ENCODE measurements at regions not wholly inside any gene's neighbourhood (a gene's known extent, or its start where the extent isn't known, plus 50 kb on each side); places are given as distances from the start of the nearest gene placed in this dataset.

- H3K4me3 ChIP-seq (ENCODE audit: low read length): no peak overlapping the region
- H2AFZ ChIP-seq (ENCODE audit: low read depth, low read length): no peak overlapping the region
- no peak overlapping the region for H3K4me2 ChIP-seq (ENCODE audit: low read length)
- no peak overlapping the region for H3K9ac ChIP-seq (ENCODE audit: low read length)
- peaks cover 4% of the 10 kb centered on the region for H3K9me3 ChIP-seq (ENCODE audit: low read length)
- TF ChIP-seq MXI1 (conservative IDR thresholded peaks at IDR 0.05; ENCODE audit: poor library complexity, severe bottlenecking) (no peak), RAD21 (conservative IDR thresholded peaks at IDR 0.05) (no peak), CTCF (IDR thresholded peaks at IDR 0.05; ENCODE audit: poor library complexity, severe bottlenecking) (no peak), EP300 (conservative IDR thresholded peaks at IDR 0.05; ENCODE audit: poor library complexity, severe bottlenecking) (no peak)
- H3K27me3 ChIP-seq (ENCODE audit: insufficient read depth, low read depth, low read length): no peaks in the 10 kb centered on the region
- H3F3A ChIP-seq (ENCODE audit: insufficient read depth, low read length, poor library complexity, severe bottlenecking): no peaks in the 10 kb centered on the region
- H3K36me3 ChIP-seq (ENCODE audit: insufficient read depth, low read length): no peaks in the 10 kb centered on the region
- no peaks in the 10 kb centered on the region for H3K9me2 ChIP-seq (ENCODE audit: insufficient read depth, low read length)
- no peaks in the 10 kb centered on the region for H3K79me2 ChIP-seq (replicated peaks; ENCODE audit: insufficient read depth, low read length)
- H4K20me1 ChIP-seq (ENCODE audit: insufficient read depth): no peaks in the 10 kb centered on the region
- H3K27ac ChIP-seq (ENCODE audit: low read length): no peak overlapping the region
These were observed 169.7 kb upstream of the APCDD1 start for GRCh38 chr18:10284540-10285282.

- H3K9me2 ChIP-seq (ENCODE audit: insufficient read depth, low read length): no peaks in the 10 kb centered on the region
These were observed 169.2 kb upstream of the APCDD1 start for GRCh38 chr18:10285283-10285640.

More at GRCh38 chr18:10285283-10285640, 169.2 kb upstream of the APCDD1 start:
- Histone ChIP-seq H3K27ac (ENCODE audit: low read length) (no peak overlapping the region), H3K4me3 (ENCODE audit: low read length) (no peak overlapping the region), H3F3A (ENCODE audit: insufficient read depth, low read length, poor library complexity, severe bottlenecking) (no peaks in the 10 kb centered on the region), H3K36me3 (ENCODE audit: insufficient read depth, low read length) (no peaks in the 10 kb centered on the region), H3K9me3 (ENCODE audit: low read length) (peaks cover 4% of the 10 kb centered on the region), H3K4me2 (ENCODE audit: low read length) (no peak overlapping the region), H2AFZ (ENCODE audit: low read depth, low read length) (no peak overlapping the region), H4K20me1 (ENCODE audit: insufficient read depth) (no peaks in the 10 kb centered on the region), H3K79me2 (replicated peaks; ENCODE audit: insufficient read depth, low read length) (no peaks in the 10 kb centered on the region), H3K9ac (ENCODE audit: low read length) (no peak overlapping the region), H3K27me3 (ENCODE audit: insufficient read depth, low read depth, low read length) (no peaks in the 10 kb centered on the region)
- TF ChIP-seq TAF1 (IDR thresholded peaks at IDR 0.05; ENCODE audit: low read depth): no peak
- no peak for TF ChIP-seq CTCF (IDR thresholded peaks at IDR 0.05; ENCODE audit: poor library complexity, severe bottlenecking)
- TF ChIP-seq SMC3 (conservative IDR thresholded peaks at IDR 0.05; ENCODE audit: poor library complexity): no peak
- no peak for TF ChIP-seq REST (IDR thresholded peaks at IDR 0.05; ENCODE audit: borderline replicate concordance)
- no peak for TF ChIP-seq EZH2 (IDR thresholded peaks at IDR 0.05; ENCODE audit: borderline replicate concordance, insufficient read depth, low read length, poor library complexity, severe bottlenecking)
- no peak for TF ChIP-seq RAD21 (conservative IDR thresholded peaks at IDR 0.05)
- no peak for TF ChIP-seq POLR2AphosphoS5 (IDR thresholded peaks at IDR 0.05)
- TF ChIP-seq MXI1 (conservative IDR thresholded peaks at IDR 0.05; ENCODE audit: poor library complexity, severe bottlenecking): no peak
- TF ChIP-seq EP300 (conservative IDR thresholded peaks at IDR 0.05; ENCODE audit: poor library complexity, severe bottlenecking): no peak
